ENCODE measurements at regions not wholly inside any gene's neighbourhood (a gene's known extent, or its start where the extent isn't known, plus 50 kb on each side); places are given as distances from the start of the nearest gene placed in this dataset.

GRCh38 chr4:32470087-32470585 lies 1750.0 kb downstream of the PCDH7 start:
- peak in 1 of 2 donors; percentile 11 for DNase-seq
- Histone ChIP-seq H3K9me3 (no peaks in the 10 kb centered on the region), H3K4me3 (no peak overlapping the region), H3K36me3 (no peaks in the 10 kb centered on the region), H3K27ac (no peak overlapping the region), H3K4me1 (no peaks in the 10 kb centered on the region), H3K27me3 (no peaks in the 10 kb centered on the region)
- WGBS, 5 donors = 13 to 34% (median 24%) methylated on average over 1 of the region's 1 CpG
- intact Hi-C loops (cut with DNase I; ENCODE audit: low total_unique reads) = no loop called here
- TF ChIP-seq POLR2AphosphoS5 (IDR thresholded peaks at IDR 0.05) (no peak), CTCF (IDR thresholded peaks at IDR 0.05) (no peak), EP300 (IDR thresholded peaks at IDR 0.05) (no peak), POLR2A (IDR thresholded peaks at IDR 0.05) (no peak)

- Histone ChIP-seq H3K4me1 (no peaks in the 10 kb centered on the region), H3K4me3 (no peak overlapping the region), H3K36me3 (no peaks in the 10 kb centered on the region), H3K27me3 (no peaks in the 10 kb centered on the region), H3K27ac (no peak overlapping the region), H3K9me3 (no peaks in the 10 kb centered on the region)
- TF ChIP-seq POLR2AphosphoS5 (IDR thresholded peaks at IDR 0.05) = no peak
- TF ChIP-seq CTCF (IDR thresholded peaks at IDR 0.05) = no peak
- no peak for TF ChIP-seq EP300 (IDR thresholded peaks at IDR 0.05)
- TF ChIP-seq POLR2A (IDR thresholded peaks at IDR 0.05) = no peak
- WGBS, 5 donors = 61 to 74% (median 67%) methylated on average over 2 of the region's 2 CpGs
- DNase-seq = no peak
- intact Hi-C loops (cut with DNase I; ENCODE audit: low total_unique reads) = no loop called here
These were observed 1752.7 kb downstream of the PCDH7 start for GRCh38 chr4:32472918-32473317.

- no peak for DNase-seq
- Histone ChIP-seq H3K27ac (no peak overlapping the region), H3K36me3 (no peaks in the 10 kb centered on the region), H3K4me1 (no peaks in the 10 kb centered on the region), H3K4me3 (no peak overlapping the region), H3K27me3 (no peaks in the 10 kb centered on the region), H3K9me3 (no peaks in the 10 kb centered on the region)
- no peak for TF ChIP-seq EP300 (IDR thresholded peaks at IDR 0.05)
- no peak for TF ChIP-seq POLR2A (IDR thresholded peaks at IDR 0.05)
- no peak for TF ChIP-seq POLR2AphosphoS5 (IDR thresholded peaks at IDR 0.05)
- TF ChIP-seq CTCF (IDR thresholded peaks at IDR 0.05) = no peak
- WGBS, 5 donors = 56 to 71% (median 69%) methylated on average over 7 of the region's 7 CpGs
- intact Hi-C loops (cut with DNase I; ENCODE audit: low total_unique reads) = no loop called here
These were observed 1755.5 kb downstream of the PCDH7 start for GRCh38 chr4:32475710-32476109.

GRCh38 chr4:32477518-32477917 lies 1757.3 kb downstream of the PCDH7 start:
- Histone ChIP-seq H3K36me3 (no peaks in the 10 kb centered on the region), H3K4me3 (no peak overlapping the region), H3K9me3 (peaks cover 0 to 3% (median 0%) of the 10 kb centered on the region in 4 donors), H3K27ac (no peak overlapping the region), H3K4me1 (no peaks in the 10 kb centered on the region), H3K27me3 (no peaks in the 10 kb centered on the region)
- intact Hi-C loops (cut with DNase I; ENCODE audit: low total_unique reads) = no loop called here
- WGBS, 5 donors = 16 to 44% (median 36%) methylated on average over 2 of the region's 2 CpGs
- peak in 1 of 2 donors; percentile 18 for DNase-seq
- TF ChIP-seq POLR2AphosphoS5 (IDR thresholded peaks at IDR 0.05) = no peak
- TF ChIP-seq EP300 (IDR thresholded peaks at IDR 0.05) = no peak
- TF ChIP-seq POLR2A (IDR thresholded peaks at IDR 0.05) = no peak
- TF ChIP-seq CTCF (IDR thresholded peaks at IDR 0.05) = no peak

Data from stomach (tissue), 8 donors.